Kidney (tissue), 13 donors: ENCODE measurements at regions not wholly inside any gene's neighbourhood (a gene's known extent, or its start where the extent isn't known, plus 50 kb on each side); places are given as distances from the start of the nearest gene placed in this dataset.

Experiments
- DNase-seq, 5 donors: peaks; one replicate each; pipeline ENCODE4 v3.0.0-alpha.2; 2013 to 2020
- FAIRE-seq: peaks from 2 replicates; lab custom pipeline; 2012; peaks lifted over from hg19 to GRCh38; lab: Jason Lieb, UNC
- H3K27ac ChIP-seq, 2 donors: one replicate each; pipeline ENCODE4 v1.7.0; 2013; ENCODE audit warnings: low read depth in 2 of 2, low read length in 2 of 2, inconsistent platforms in 1 of 2
- H3K27me3 ChIP-seq: one replicate; pipeline ENCODE4 v1.7.1; 2013; ENCODE audit warnings: low read length, inconsistent platforms; ENCODE audit not compliant: control insufficient read depth, insufficient read depth
- H3K36me3 ChIP-seq, 3 donors: one replicate each; pipeline versions ENCODE4 v1.7.0 to v1.7.1; 2013; ENCODE audit warnings: low read length in 3 of 3, control low read depth in 1 of 3, inconsistent platforms in 1 of 3; ENCODE audit not compliant: insufficient read depth in 3 of 3, control insufficient read depth in 2 of 3
- H3K4me1 ChIP-seq, 3 donors: one replicate each; pipeline versions ENCODE4 v1.7.0 to v1.7.1; 2013; ENCODE audit warnings: low read length in 3 of 3, inconsistent platforms in 1 of 3, low read depth in 1 of 3; ENCODE audit not compliant: control insufficient read depth in 2 of 3, insufficient read depth in 2 of 3
- H3K4me3 ChIP-seq, 3 donors: one replicate each; pipeline versions ENCODE4 v1.7.0 to v1.8.1; 2013; ENCODE audit warnings: low read length in 3 of 3, control low read depth in 1 of 3, inconsistent platforms in 1 of 3
- H3K9ac ChIP-seq, 3 donors: one replicate each; pipeline versions ENCODE4 v1.7.0 to v1.7.1; 2013; ENCODE audit warnings: low read length in 3 of 3, control low read depth in 1 of 3, inconsistent platforms in 1 of 3
- H3K9me3 ChIP-seq, 3 donors: one replicate each; pipeline versions ENCODE4 v1.7.0 to v1.7.1; 2013; ENCODE audit warnings: low read length in 3 of 3, control low read depth in 1 of 3, inconsistent platforms in 1 of 3; ENCODE audit not compliant: control insufficient read depth in 2 of 3, insufficient read depth in 1 of 3
- CTCF ChIP-seq: IDR thresholded peaks from 3 replicates; pipeline ENCODE4 v1.5.1; 2012; ENCODE audit warnings: mild to moderate bottlenecking, moderate library complexity, borderline replicate concordance; ENCODE audit not compliant: insufficient read depth; ENCODE audit errors: extremely low read depth
- intact Hi-C: fragments of 100-400 bp; cut with DNase I; formaldehyde crosslinking; loops from one replicate; pipeline ENCODE4 v1.11.1; 2022
- donor health status: control.
- donor health status: control.
- donor health status: control.
- donor health status: control.
- donor health status: control.
- donor health status: DM: yes; HTN: yes; CAD: no.
- donor health status: Normal renal cell carcinoma (clear cell type).

DNA sequence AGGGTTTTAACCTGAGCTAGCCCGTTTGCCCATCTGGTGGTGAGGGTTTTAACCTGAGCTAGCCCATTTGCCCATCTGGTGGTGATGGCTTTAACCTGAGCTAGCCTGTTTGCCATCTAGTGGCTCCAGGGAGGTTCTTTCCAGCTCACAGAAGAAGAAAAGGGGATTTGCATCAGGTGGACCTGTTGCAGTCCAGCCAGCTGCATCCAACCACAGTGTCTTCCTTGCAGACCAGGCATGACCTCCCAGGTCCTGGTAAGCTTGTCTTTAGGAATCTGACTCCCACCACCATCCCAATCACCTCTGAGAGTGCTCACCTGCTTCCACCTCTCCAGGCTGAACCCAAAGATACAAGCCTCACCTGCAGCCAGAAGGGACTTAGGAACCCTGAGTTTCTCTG, 62.4 kb upstream of the EMX2 start:
- no peaks in the 10 kb centered on the region for H3K4me1 ChIP-seq
- H3K36me3 ChIP-seq: no peaks in the 10 kb centered on the region
- intact Hi-C loops: no loop called here
- no peak overlapping the region for H3K4me3 ChIP-seq
- no peak overlapping the region for H3K27ac ChIP-seq
- H3K27me3 ChIP-seq: no peaks in the 10 kb centered on the region
- no peak for FAIRE-seq
- no peaks in the 10 kb centered on the region for H3K9me3 ChIP-seq
- DNase-seq: no peak
- H3K9ac ChIP-seq: no peak overlapping the region
- TF ChIP-seq CTCF: no peak

- no peak overlapping the region for H3K9ac ChIP-seq
- DNase-seq (no peak), FAIRE-seq (no peak)
- no peak overlapping the region for H3K27ac ChIP-seq
- no peaks in the 10 kb centered on the region for H3K9me3 ChIP-seq
- TF ChIP-seq CTCF: no peak
- H3K4me3 ChIP-seq: no peak overlapping the region
- no peaks in the 10 kb centered on the region for H3K36me3 ChIP-seq
- intact Hi-C loops: no loop called here
- H3K4me1 ChIP-seq: no peaks in the 10 kb centered on the region
- H3K27me3 ChIP-seq: no peaks in the 10 kb centered on the region
Observed at GRCh38 chr10:117477961-117478670, 64.4 kb upstream of the EMX2 start.

DNA sequence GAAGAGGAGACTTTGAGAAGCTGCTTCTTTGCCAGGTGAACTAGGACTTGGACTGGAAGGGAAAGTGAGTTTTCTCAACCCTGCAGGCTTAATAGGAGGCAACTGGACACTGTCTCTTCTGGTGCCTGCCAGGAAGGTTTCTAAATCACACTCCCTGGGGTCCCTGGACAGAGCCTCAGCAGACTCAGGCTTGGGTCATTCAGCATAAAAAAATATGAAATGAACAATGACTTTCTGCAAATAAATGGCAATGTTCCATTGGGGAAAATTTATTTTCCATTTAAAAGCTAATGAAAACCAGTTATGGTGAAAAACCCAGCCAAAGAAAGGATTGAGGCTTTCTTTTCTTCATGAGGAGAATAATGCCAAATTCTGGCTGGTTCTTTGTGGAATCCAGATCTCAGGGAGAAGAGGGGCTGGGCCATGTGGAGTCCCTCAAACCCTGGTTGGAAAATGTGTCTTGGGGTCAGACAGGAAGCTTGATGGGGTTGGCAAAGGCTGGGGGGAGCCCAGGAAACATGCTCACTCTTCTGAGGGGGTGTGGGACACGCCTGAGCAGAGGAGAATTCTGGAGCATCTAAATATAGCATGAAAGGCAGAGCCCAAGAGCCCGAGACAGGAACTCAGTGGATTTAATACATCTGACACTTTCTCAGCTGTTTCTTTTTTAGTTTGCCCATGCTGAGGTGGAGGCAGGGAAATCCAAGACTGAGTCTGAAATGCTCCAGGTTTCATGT, 65.2 kb upstream of the EMX2 start:
- no peaks in the 10 kb centered on the region for H3K9me3 ChIP-seq
- FAIRE-seq (no peak), DNase-seq (no peak)
- H3K36me3 ChIP-seq: no peaks in the 10 kb centered on the region
- intact Hi-C loops: no loop called here
- no peaks in the 10 kb centered on the region for H3K4me1 ChIP-seq
- no peaks in the 10 kb centered on the region for H3K27me3 ChIP-seq
- H3K27ac ChIP-seq: no peak overlapping the region
- no peak overlapping the region for H3K9ac ChIP-seq
- TF ChIP-seq CTCF: no peak
- no peak overlapping the region for H3K4me3 ChIP-seq
